Kidney (tissue), 13 donors: ENCODE measurements at regions not wholly inside any gene's neighbourhood (a gene's known extent, or its start where the extent isn't known, plus 50 kb on each side); places are given as distances from the start of the nearest gene placed in this dataset.

ENCODE experiments used
- DNase-seq, 5 donors: peaks; one replicate each; pipeline ENCODE4 v3.0.0-alpha.2; 2013 to 2020
- FAIRE-seq: peaks from 2 replicates; lab custom pipeline; 2012; peaks lifted over from hg19 to GRCh38; lab: Jason Lieb, UNC
- H3K27ac ChIP-seq, 2 donors: one replicate each; pipeline ENCODE4 v1.7.0; 2013; ENCODE audit warnings: low read depth in 2 of 2, low read length in 2 of 2, inconsistent platforms in 1 of 2
- H3K27me3 ChIP-seq: one replicate; pipeline ENCODE4 v1.7.1; 2013; ENCODE audit warnings: low read length, inconsistent platforms; ENCODE audit not compliant: control insufficient read depth, insufficient read depth
- H3K36me3 ChIP-seq, 3 donors: one replicate each; pipeline versions ENCODE4 v1.7.0 to v1.7.1; 2013; ENCODE audit warnings: low read length in 3 of 3, control low read depth in 1 of 3, inconsistent platforms in 1 of 3; ENCODE audit not compliant: insufficient read depth in 3 of 3, control insufficient read depth in 2 of 3
- H3K4me1 ChIP-seq, 3 donors: one replicate each; pipeline versions ENCODE4 v1.7.0 to v1.7.1; 2013; ENCODE audit warnings: low read length in 3 of 3, inconsistent platforms in 1 of 3, low read depth in 1 of 3; ENCODE audit not compliant: control insufficient read depth in 2 of 3, insufficient read depth in 2 of 3
- H3K4me3 ChIP-seq, 3 donors: one replicate each; pipeline versions ENCODE4 v1.7.0 to v1.8.1; 2013; ENCODE audit warnings: low read length in 3 of 3, control low read depth in 1 of 3, inconsistent platforms in 1 of 3
- H3K9ac ChIP-seq, 3 donors: one replicate each; pipeline versions ENCODE4 v1.7.0 to v1.7.1; 2013; ENCODE audit warnings: low read length in 3 of 3, control low read depth in 1 of 3, inconsistent platforms in 1 of 3
- H3K9me3 ChIP-seq, 3 donors: one replicate each; pipeline versions ENCODE4 v1.7.0 to v1.7.1; 2013; ENCODE audit warnings: low read length in 3 of 3, control low read depth in 1 of 3, inconsistent platforms in 1 of 3; ENCODE audit not compliant: control insufficient read depth in 2 of 3, insufficient read depth in 1 of 3
- CTCF ChIP-seq: IDR thresholded peaks from 3 replicates; pipeline ENCODE4 v1.5.1; 2012; ENCODE audit warnings: mild to moderate bottlenecking, moderate library complexity, borderline replicate concordance; ENCODE audit not compliant: insufficient read depth; ENCODE audit errors: extremely low read depth
- intact Hi-C: fragments of 100-400 bp; cut with DNase I; formaldehyde crosslinking; loops from one replicate; pipeline ENCODE4 v1.11.1; 2022
- donor health status: control.
- donor health status: control.
- donor health status: control.
- donor health status: control.
- donor health status: control.
- donor health status: DM: yes; HTN: yes; CAD: no.
- donor health status: Normal renal cell carcinoma (clear cell type).

- FAIRE-seq = no peak
- intact Hi-C loops = no loop called here
These were observed 69.0 kb downstream of the TSPAN17 start for GRCh38 chr5:176716320-176716719.

GRCh38 chr5:176719113-176719739 lies 71.9 kb downstream of the TSPAN17 start:
- Histone ChIP-seq H3K36me3 (no peaks in the 10 kb centered on the region), H3K4me3 (no peak overlapping the region), H3K9ac (no peak overlapping the region), H3K9me3 (no peaks in the 10 kb centered on the region), H3K27ac (no peak overlapping the region), H3K27me3 (no peaks in the 10 kb centered on the region), H3K4me1 (no peaks in the 10 kb centered on the region)
- no peak for DNase-seq
- no peak for FAIRE-seq
- intact Hi-C loops = no loop called here
- TF ChIP-seq CTCF = no peak

More at GRCh38 chr5:176716320-176716719, 69.0 kb downstream of the TSPAN17 start:
- TF ChIP-seq CTCF = no peak
- Histone ChIP-seq H3K9ac (no peak overlapping the region), H3K27me3 (no peaks in the 10 kb centered on the region), H3K9me3 (peaks cover 0 to 6% (median 0%) of the 10 kb centered on the region in 3 donors), H3K36me3 (no peaks in the 10 kb centered on the region), H3K27ac (no peak overlapping the region), H3K4me1 (no peaks in the 10 kb centered on the region), H3K4me3 (no peak overlapping the region)
- DNase-seq = no peak

- FAIRE-seq = no peak
- Histone ChIP-seq H3K4me3 (no peak overlapping the region), H3K9ac (no peak overlapping the region), H3K9me3 (no peaks in the 10 kb centered on the region), H3K36me3 (no peaks in the 10 kb centered on the region), H3K4me1 (no peaks in the 10 kb centered on the region), H3K27me3 (no peaks in the 10 kb centered on the region), H3K27ac (no peak overlapping the region)
- no peak for DNase-seq
- intact Hi-C loops = no loop called here
- TF ChIP-seq CTCF = no peak
These were observed 74.2 kb downstream of the TSPAN17 start for GRCh38 chr5:176721509-176721908.

- intact Hi-C loops = no loop called here
- no peaks in the 10 kb centered on the region for H3K4me1 ChIP-seq
- no peak overlapping the region for H3K27ac ChIP-seq
- no peak for DNase-seq
- TF ChIP-seq CTCF = no peak
- H3K9me3 ChIP-seq = no peaks in the 10 kb centered on the region
- H3K4me3 ChIP-seq = no peak overlapping the region
- no peaks in the 10 kb centered on the region for H3K36me3 ChIP-seq
- no peak overlapping the region for H3K9ac ChIP-seq
- no peak for FAIRE-seq
- no peaks in the 10 kb centered on the region for H3K27me3 ChIP-seq
These were observed 75.5 kb downstream of the TSPAN17 start for GRCh38 chr5:176722757-176723156.
